CD4-positive, CD25-positive, alpha-beta regulatory T cell (primary cell): ENCODE measurements at regions not wholly inside any gene's neighbourhood (a gene's known extent, or its start where the extent isn't known, plus 50 kb on each side); places are given as distances from the start of the nearest gene placed in this dataset.

ENCODE experiments used
- ATAC-seq, 2 donors: fragments of 150-1000 bp; cut with Tn5 transposase; one replicate each; pipeline ENCODE4 v1.10.0; 2021; ENCODE audit warnings: low read depth in 2 of 2, moderate number of reproducible peaks in 2 of 2, moderate library complexity in 1 of 2
- DNase-seq, 3 donors: peaks; one replicate each; pipeline versions ENCODE4 v3.0.0 to v3.0.0-alpha.2; 2012 to 2022; ENCODE audit warnings: mixed read lengths in 1 of 3
- H3K27ac ChIP-seq: one replicate; pipeline ENCODE4 v1.7.0; 2013; ENCODE audit warnings: mild to moderate bottlenecking, low read length; ENCODE audit not compliant: insufficient read depth, poor library complexity, severe bottlenecking
- H3K27me3 ChIP-seq: one replicate; pipeline ENCODE4 v1.7.0; 2013; ENCODE audit warnings: low read length; ENCODE audit not compliant: control insufficient read depth, insufficient read depth
- H3K36me3 ChIP-seq: one replicate; pipeline ENCODE4 v1.7.0; 2013; ENCODE audit warnings: mild to moderate bottlenecking, low read length, moderate library complexity; ENCODE audit not compliant: control insufficient read depth, insufficient read depth
- H3K4me1 ChIP-seq: 2 replicates; pipeline ENCODE4 v1.7.0; 2013; ENCODE audit warnings: mild to moderate bottlenecking, low read length; ENCODE audit not compliant: insufficient read depth, control insufficient read depth, poor library complexity, severe bottlenecking
- H3K4me3 ChIP-seq: one replicate; pipeline ENCODE4 v1.7.0; 2013; ENCODE audit warnings: low read depth, mild to moderate bottlenecking, low read length, moderate library complexity
- H3K9me3 ChIP-seq, 2 experiments: 1 replicate in 1 of 2; 2 replicates in 1 of 2; pipeline ENCODE4 v1.7.0; 2013; ENCODE audit warnings: low read length in 2 of 2, mild to moderate bottlenecking in 1 of 2, moderate library complexity in 1 of 2; ENCODE audit not compliant: control insufficient read depth in 2 of 2
- H3K27ac Mint-ChIP-seq, 3 donors: one replicate each; pipeline ENCODE4 v1.8.0; 2020 to 2022; ENCODE audit warnings: mild to moderate bottlenecking in 3 of 3, mixed read lengths in 3 of 3, moderate library complexity in 2 of 3
- H3K27me3 Mint-ChIP-seq: one replicate; pipeline ENCODE4 v1.8.0; 2022; ENCODE audit warnings: mild to moderate bottlenecking, mixed read lengths
- H3K36me3 Mint-ChIP-seq: one replicate; pipeline ENCODE4 v1.8.0; 2020; ENCODE audit warnings: mixed read lengths
- H3K4me1 Mint-ChIP-seq, 4 donors: one replicate each; pipeline ENCODE4 v1.8.0; 2020 to 2022; ENCODE audit warnings: mixed read lengths in 4 of 4, mild to moderate bottlenecking in 1 of 4
- H3K4me3 Mint-ChIP-seq, 4 donors: one replicate each; pipeline ENCODE4 v1.8.0; 2020 to 2022; ENCODE audit warnings: mild to moderate bottlenecking in 4 of 4, mixed read lengths in 4 of 4, moderate library complexity in 3 of 4
- H3K9me3 Mint-ChIP-seq, 7 donors: one replicate each; pipeline ENCODE4 v1.8.0; 2020 to 2022; ENCODE audit warnings: mixed read lengths in 7 of 7, mild to moderate bottlenecking in 3 of 7, moderate library complexity in 2 of 7

DNA sequence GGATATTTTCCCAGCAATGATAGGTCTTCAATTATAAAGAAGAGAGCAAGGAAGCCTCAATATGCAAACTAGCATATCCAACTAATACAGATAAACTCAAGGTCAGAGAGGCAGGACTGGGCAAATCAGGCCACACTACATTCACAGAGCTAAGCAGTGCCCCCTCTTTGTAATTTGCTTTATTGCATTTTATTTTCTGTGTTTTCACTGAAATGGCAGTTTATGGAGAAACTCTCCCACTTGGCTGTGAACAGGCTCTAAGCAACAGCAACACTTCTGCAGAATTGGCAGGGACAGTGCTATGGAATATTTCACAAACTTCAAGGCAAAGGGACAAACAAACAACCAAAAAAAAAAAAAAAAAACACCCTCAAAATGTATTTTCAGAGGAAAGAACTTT lies 93.4 kb upstream of the SOD1 start:
- Histone ChIP-seq H3K4me3 (no peak overlapping the region), H3K9me3 (no peaks in the 10 kb centered on the region), H3K36me3 (no peaks in the 10 kb centered on the region), H3K27ac (no peak overlapping the region), H3K27me3 (no peaks in the 10 kb centered on the region), H3K4me1 (no peaks in the 10 kb centered on the region)
- Mint-ChIP-seq H3K27ac (peak overlapping the region in 1 of 3 donors; percentile 50), H3K27me3 (peaks cover 4% of the 10 kb centered on the region), H3K36me3 (no peaks in the 10 kb centered on the region), H3K4me1 (no peaks in the 10 kb centered on the region), H3K9me3 (no peaks in the 10 kb centered on the region), H3K4me3 (no peak overlapping the region)
- DNase-seq (no peak), ATAC-seq (no peak)

DNA sequence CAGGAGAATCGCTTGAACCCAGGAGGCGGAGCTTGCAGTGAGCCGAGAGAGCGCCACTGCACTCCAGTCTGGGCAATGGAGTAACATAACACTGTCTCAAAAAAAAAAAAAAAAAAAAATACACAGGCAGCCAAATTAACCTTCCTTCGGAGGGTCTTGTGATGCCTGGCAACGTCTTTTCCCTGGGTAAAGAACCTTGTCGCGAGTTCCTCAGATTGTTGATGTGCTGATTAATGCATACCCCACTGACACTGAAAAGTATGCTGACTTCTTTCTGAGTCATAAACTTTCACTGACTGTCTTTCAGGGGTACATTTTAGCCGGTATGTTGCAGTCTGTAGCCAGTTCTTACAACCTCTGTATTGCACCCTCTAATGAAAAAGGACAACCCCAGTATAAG lies 95.1 kb upstream of the SOD1 start:
- Mint-ChIP-seq H3K36me3 (no peaks in the 10 kb centered on the region), H3K9me3 (no peaks in the 10 kb centered on the region), H3K27ac (no peak overlapping the region), H3K4me3 (no peak overlapping the region), H3K4me1 (peaks cover 0 to 13% (median 5%) of the 10 kb centered on the region in 4 donors), H3K27me3 (peaks cover 5% of the 10 kb centered on the region)
- Histone ChIP-seq H3K4me3 (no peak overlapping the region), H3K4me1 (peaks cover 6% of the 10 kb centered on the region), H3K27me3 (no peaks in the 10 kb centered on the region), H3K36me3 (no peaks in the 10 kb centered on the region), H3K9me3 (no peaks in the 10 kb centered on the region), H3K27ac (no peak overlapping the region)
- DNase-seq = no peak
- ATAC-seq = no peak

DNA sequence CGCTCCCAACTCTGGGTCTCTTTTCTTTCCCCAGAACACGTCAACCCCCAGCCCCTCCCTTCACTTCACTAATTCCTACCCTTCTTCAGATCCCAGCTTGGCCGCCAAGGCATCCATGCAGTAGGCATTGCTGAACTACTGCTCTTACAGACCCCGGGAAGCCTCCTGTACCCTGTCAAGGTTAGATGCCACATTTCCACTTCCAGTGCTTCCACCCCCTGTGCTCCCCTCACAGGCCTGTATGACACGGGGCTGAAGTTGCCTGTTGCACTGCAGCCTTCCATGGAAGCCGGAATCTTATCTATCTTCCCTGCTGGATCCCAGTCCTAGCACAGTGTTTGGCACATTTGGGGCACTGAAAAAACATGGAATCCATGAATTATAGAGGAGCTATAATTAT lies 99.0 kb upstream of the SOD1 start:
- no peak overlapping the region for H3K27ac ChIP-seq
- Mint-ChIP-seq H3K9me3 (no peaks in the 10 kb centered on the region), H3K27ac (peak overlapping the region in 1 of 3 donors; percentile 54), H3K4me3 (peak overlapping the region; percentile 75 to 95 (median 90)), H3K36me3 (no peaks in the 10 kb centered on the region), H3K27me3 (peaks cover 23% of the 10 kb centered on the region), H3K4me1 (peaks cover 2 to 29% (median 12%) of the 10 kb centered on the region in 4 donors)
- H3K9me3 ChIP-seq = no peaks in the 10 kb centered on the region
- DNase-seq (no peak), ATAC-seq (no peak)
- H3K27me3 ChIP-seq = peaks cover 9% of the 10 kb centered on the region
- H3K4me3 ChIP-seq = no peak overlapping the region
- peaks cover 18% of the 10 kb centered on the region for H3K4me1 ChIP-seq
- H3K36me3 ChIP-seq = no peaks in the 10 kb centered on the region

DNA sequence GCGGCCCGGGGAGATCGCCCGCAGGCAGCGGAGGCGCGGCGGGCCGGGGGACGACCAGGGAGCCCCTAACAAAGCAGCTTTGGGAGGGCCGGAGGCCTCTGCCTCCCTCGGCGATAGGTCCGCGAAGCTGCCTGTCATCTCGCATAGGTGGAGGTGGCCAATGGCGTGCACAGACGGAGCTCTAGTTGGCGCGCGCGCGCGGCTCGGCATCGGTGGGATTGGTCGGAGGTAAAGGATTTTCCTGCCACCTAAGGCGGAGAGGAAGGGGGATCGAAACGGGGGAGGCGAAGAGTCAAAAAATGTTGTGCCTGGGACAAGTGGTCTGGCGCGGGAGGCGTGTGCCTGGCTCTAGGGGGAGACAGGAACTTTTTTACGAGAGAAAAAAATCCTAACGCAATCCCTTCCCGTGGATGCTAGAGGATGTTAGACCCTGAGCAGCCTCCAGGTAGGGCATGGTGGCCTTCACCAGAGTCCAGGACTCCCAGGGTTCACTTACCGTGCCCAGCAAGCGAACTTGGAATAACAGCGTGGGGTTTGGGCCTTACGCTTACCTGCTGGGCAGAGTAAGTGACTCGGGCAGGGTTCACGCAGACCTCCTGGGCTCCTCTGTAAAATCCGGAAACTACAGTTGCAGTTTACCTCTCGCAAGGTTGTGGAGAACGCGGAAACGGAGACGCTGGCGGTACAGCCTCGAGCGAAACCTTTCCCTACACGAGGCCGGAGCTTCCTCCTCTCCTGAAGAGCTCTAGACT lies 99.9 kb upstream of the SOD1 start:
- DNase-seq (peak; percentile 79 to 95 (median 92)), ATAC-seq (peak; percentile 78 to 82)
- Mint-ChIP-seq H3K27me3 (peaks cover 26% of the 10 kb centered on the region), H3K27ac (peak overlapping the region in 2 of 3 donors; percentile 54 to 77), H3K9me3 (no peaks in the 10 kb centered on the region), H3K36me3 (no peaks in the 10 kb centered on the region), H3K4me3 (peak overlapping the region; percentile 80 to 95 (median 90)), H3K4me1 (peaks cover 5 to 37% (median 20%) of the 10 kb centered on the region in 4 donors)
- H3K9me3 ChIP-seq = no peaks in the 10 kb centered on the region
- H3K27ac ChIP-seq = no peak overlapping the region
- no peaks in the 10 kb centered on the region for H3K36me3 ChIP-seq
- peak overlapping the region; percentile 79 for H3K4me3 ChIP-seq
- peaks cover 9% of the 10 kb centered on the region for H3K27me3 ChIP-seq
- H3K4me1 ChIP-seq = peaks cover 21% of the 10 kb centered on the region

DNA sequence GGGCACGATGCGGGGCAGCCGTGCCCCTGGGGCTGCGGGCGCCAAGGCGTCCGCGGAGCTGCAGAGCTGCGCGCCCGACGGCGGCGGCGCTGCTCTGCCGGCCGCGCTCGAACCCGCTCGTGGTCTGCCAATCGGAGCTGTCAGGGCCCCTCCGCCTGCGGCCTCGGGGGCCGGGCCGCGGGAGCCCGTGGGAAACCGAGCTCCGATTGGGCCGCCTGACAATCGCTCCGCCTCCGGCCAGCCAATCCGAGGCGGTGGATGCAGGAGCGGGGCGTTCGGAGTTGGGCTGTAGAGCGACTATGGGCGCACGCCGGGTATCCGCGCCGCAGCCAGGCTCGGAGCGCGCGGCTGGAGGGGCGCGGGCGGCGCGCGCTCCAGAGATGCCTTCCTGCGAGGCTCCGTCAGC lies 100.5 kb upstream of the SOD1 start:
- Histone ChIP-seq H3K36me3 (no peaks in the 10 kb centered on the region), H3K4me3 (no peak overlapping the region), H3K27ac (no peak overlapping the region), H3K4me1 (peaks cover 27% of the 10 kb centered on the region), H3K27me3 (peaks cover 9% of the 10 kb centered on the region), H3K9me3 (no peaks in the 10 kb centered on the region)
- Mint-ChIP-seq H3K36me3 (no peaks in the 10 kb centered on the region), H3K27me3 (peaks cover 26% of the 10 kb centered on the region), H3K4me1 (peaks cover 10 to 43% (median 25%) of the 10 kb centered on the region in 4 donors), H3K9me3 (no peaks in the 10 kb centered on the region), H3K27ac (peak overlapping the region in 1 of 3 donors; percentile 54), H3K4me3 (peak overlapping the region; percentile 80 to 95 (median 90))
- DNase-seq (peak; percentile 78 to 96 (median 91)), ATAC-seq (peak; percentile 88 to 90)

DNA sequence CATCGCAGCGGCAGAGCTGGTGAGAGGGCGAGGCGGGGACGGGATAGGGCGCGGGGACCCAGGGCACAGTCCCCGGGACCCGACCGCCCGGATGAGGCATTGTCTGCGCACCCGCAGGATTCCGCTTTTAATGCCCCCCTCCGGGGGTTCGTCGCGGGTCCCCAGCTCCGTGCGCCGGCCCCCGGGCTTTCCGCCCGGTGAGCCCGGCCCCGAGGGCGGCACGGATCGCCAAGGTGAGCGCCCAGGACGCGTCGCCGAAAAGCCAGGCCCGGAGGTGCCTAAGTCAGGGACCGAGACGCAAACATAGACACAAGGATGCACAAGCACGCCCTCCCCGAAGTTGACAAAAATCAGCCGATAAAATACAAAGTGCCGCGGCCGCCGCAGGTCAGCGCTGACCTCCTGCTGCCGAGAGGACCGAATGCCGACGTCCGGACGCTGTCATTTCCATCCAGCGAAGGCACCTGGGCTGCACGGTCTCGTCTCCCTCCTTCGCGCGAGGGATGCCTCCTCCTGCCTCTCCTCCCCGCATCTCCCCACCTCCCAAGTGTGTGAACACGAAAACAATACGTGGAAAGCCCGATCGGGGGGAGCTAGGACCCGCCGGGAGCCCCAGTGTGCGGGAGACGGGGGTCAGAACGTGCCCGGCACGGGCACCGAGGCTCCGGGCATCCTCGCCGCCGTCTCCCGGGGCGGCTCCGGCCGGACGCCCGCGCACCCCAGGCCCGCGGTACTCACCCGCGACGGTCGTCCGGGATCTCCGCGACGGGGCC lies 101.1 kb upstream of the SOD1 start:
- Mint-ChIP-seq H3K27me3 (peaks cover 26% of the 10 kb centered on the region), H3K4me3 (peak overlapping the region; percentile 78 to 87 (median 84)), H3K36me3 (no peaks in the 10 kb centered on the region), H3K9me3 (no peaks in the 10 kb centered on the region), H3K27ac (no peak overlapping the region), H3K4me1 (peaks cover 13 to 45% (median 28%) of the 10 kb centered on the region in 4 donors)
- Histone ChIP-seq H3K27me3 (peaks cover 9% of the 10 kb centered on the region), H3K36me3 (no peaks in the 10 kb centered on the region), H3K27ac (no peak overlapping the region), H3K4me1 (peaks cover 29% of the 10 kb centered on the region), H3K9me3 (no peaks in the 10 kb centered on the region), H3K4me3 (peak overlapping the region; percentile 62)
- DNase-seq (peak in 2 of 3 donors; percentile 35 to 49), ATAC-seq (peak; percentile 1 to 5)

DNA sequence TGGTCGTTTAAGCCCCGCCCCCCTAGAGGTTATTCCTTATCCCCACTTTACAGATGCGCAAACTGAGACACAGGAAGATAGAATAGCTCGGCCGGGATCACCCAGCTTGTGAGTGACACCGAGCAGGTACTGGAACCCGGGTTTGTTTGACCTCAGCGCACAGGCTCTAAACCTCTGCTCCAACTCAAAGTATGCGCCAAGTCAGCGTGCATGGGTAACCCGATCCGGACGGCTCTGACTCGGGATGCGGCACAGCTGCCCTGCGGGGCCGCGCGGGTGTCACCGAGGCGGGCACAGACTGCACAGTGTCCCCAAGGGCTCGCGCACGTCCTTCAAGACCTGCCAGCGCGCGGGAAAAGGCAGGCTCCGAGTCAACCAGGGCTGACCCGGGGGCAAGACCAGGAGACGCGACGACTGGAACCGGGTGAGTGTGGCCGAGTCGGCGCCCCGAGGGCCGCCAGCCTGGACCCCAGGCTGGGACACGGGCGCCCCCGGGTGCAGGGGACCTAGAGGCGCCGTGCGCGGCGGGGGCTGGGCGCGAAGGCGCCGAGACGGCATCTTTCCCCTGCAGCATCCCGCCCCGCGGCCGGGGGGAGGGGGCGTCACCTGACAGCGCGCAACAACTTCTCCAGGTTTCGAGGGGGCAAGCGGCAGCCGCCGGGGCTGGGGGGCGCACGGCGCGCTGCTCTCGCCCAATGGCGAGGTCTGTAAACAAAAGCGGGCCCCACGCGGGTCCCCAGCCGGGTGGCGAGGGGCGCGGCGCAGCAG lies 101.9 kb upstream of the SOD1 start:
- H3K4me1 Mint-ChIP-seq = peaks cover 13 to 48% (median 29%) of the 10 kb centered on the region in 4 donors
- H3K9me3 Mint-ChIP-seq = no peaks in the 10 kb centered on the region
- peak overlapping the region; percentile 26 to 89 (median 80) for H3K4me3 Mint-ChIP-seq
- Histone ChIP-seq H3K27me3 (peaks cover 9% of the 10 kb centered on the region), H3K9me3 (no peaks in the 10 kb centered on the region), H3K4me3 (no peak overlapping the region), H3K27ac (no peak overlapping the region), H3K4me1 (peaks cover 29% of the 10 kb centered on the region), H3K36me3 (no peaks in the 10 kb centered on the region)
- peaks cover 26% of the 10 kb centered on the region for H3K27me3 Mint-ChIP-seq
- ATAC-seq = no peak
- no peaks in the 10 kb centered on the region for H3K36me3 Mint-ChIP-seq
- peak overlapping the region in 2 of 3 donors; percentile 42 to 48 for H3K27ac Mint-ChIP-seq
- DNase-seq = peak in 2 of 3 donors; percentile 27 to 32
